Fibroblast of skin of back (primary cell): ENCODE measurements at regions not wholly inside any gene's neighbourhood (a gene's known extent, or its start where the extent isn't known, plus 50 kb on each side); places are given as distances from the start of the nearest gene placed in this dataset.
"Not testable (repeated sequence)": the region's sequence is repeated elsewhere in the genome, so short reads cannot be mapped to it uniquely, and the experiment has no call there.

Experiments
- DNase-seq: peaks from one replicate; pipeline ENCODE4 v3.0.0-alpha.2; 2013

DNA sequence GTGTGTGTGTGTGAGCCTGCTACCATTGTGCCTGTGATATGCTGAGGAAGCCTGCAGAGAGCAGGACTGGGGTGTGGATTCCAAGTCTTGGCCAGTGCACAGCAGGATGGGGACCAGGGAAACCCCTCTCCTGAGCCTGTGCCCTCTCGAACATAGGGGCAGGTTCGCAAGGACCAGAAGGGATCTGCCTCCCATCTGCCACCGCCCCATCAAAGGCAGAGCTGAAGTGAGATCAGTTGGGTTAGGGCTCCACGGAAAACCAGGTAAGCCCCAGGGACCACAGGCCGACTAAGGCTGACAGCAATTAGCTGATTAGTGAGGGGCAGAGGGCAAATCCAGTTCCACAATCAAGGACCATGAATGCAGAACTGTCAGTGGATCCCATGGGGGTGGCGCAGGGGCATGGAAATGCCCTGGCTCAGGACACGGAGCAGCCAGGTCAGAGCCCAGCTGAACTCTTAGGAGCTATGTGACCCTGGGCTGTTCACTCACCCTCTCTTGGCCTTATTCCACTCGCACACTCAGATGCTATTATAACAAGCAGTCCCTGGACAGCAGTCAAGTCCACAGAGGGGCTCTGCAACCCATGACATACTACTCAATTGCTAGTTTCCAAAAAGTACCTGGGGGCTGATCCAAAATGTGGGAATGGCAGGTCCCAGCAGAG, 84.2 kb upstream of the ID2 start:
- no peak for DNase-seq

DNA sequence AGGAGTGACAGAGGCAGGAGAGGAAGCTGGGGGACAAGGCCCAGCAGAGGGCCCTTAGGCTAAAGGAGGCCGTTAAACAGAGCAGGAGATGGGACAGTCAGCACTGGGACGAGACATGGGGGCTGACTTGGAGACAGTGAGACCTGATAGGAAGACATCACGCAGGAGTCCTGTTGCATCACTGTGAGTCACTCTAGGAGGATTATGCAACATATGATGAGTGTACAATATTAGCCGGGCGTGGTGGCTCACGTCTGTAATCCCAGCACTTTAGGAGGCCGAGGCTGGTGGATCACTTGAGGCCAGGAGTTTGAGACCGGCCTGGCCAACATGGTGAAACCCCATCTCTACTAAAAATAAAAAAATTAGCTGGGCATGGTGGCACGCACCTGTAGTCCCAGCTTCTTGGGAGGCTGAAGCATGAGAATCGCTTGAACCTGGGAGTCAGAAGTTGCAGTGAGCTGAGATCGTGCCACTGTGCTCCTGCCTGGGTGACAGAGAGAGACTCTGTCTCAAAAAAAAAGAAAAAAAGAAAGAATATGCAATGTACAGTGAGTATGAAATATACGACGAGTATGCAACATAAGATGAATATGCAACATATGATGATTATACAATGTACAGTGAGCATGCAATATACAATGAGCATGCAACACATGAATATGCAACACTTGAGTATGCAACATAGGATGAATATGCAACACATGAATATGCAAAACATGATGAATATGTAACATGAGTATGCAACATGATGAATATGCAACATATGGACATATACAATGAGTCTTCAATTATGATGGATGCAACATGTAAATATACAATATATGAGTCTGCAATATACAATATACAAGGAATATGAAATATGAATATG, 83.3 kb upstream of the ID2 start:
- peak; percentile 90 for DNase-seq

DNA sequence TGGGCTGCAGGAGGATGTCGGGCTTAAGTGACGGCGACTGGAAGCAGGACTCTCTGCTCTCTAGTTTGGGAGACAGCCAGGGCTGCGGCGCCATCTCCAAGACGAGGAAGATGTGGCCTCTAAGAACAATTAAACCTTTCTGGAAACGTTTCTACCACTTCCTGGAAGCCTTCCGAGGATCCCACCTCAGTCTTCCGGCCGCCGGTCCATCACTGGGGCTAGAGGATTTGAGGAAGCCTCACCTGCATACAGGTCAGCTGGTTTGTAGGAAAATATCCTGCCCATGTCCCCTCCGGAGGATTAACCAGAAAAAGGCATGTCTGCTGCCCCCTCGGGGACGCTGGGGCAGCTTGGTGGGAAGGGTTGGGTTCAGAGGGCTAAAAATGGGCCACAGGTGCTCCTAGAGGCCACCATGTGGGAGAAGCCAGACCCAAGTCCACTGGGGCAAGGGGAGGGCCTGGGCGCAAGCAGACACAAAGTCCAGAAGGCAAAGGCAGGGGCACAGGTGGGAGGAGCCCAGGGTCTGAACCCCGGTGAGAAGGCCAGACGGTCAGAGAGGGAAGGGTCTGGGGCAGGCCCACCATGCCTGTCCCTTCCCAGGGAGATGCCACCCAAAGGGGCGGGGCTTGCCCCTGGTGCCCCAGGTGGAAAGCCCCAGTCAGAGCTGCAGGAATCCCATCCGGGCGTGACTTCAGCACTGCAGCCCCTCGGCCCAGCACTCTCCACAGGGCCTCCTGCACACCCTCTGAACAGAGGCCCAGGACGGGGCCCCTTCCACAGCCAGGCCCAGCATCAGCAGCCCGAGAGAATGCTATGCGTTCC, 82.2 kb upstream of the ID2 start:
- DNase-seq = no peak

- no peak for DNase-seq
Observed at GRCh38 chr2:8600456-8600855, 81.4 kb upstream of the ID2 start.

DNA sequence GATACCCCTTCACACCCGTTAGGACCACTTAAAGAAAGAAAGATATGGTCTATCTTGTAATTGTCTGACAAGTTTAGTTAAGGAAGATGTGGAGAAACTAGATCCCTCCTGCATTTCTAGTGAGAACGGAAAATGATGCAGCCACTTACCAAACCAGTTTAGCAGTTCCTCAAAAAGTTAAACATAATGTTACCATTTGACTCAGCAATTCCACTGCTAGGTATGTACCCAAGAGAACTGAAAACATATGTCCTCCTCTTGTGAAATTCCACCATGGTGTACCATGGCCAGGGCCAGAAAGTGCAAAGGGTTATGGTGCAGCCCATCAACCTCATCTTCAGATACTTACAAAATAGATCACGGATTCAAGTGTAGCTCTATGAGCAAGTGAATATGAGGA, 79.0 kb upstream of the ID2 start:
- no peak for DNase-seq

- DNase-seq = not testable (repeated sequence)
Observed at GRCh38 chr2:8603356-8603755, 78.5 kb upstream of the ID2 start.

DNA sequence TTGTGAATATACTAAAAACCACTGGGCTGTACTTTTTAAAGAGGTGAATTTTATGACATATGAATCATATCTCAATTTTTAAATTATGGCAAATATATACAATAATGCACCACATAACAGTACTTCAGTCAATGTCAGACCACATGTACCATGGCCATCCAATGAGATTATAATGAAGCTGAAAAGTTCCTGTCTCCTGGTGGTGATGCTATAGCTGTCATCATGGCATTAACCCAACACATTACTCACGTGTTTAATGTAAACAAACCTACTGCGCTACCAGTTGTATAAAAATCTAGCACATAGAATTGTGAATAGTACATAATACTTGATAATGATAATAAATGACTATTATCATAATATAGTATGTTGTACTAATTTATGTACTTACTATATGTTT, 77.6 kb upstream of the ID2 start:
- peak; percentile 42 for DNase-seq

GRCh38 chr2:8605351-8606065, 76.3 kb upstream of the ID2 start:
- DNase-seq = peak; percentile 48

GRCh38 chr2:8606226-8606625, 75.6 kb upstream of the ID2 start:
- DNase-seq = no peak

DNA sequence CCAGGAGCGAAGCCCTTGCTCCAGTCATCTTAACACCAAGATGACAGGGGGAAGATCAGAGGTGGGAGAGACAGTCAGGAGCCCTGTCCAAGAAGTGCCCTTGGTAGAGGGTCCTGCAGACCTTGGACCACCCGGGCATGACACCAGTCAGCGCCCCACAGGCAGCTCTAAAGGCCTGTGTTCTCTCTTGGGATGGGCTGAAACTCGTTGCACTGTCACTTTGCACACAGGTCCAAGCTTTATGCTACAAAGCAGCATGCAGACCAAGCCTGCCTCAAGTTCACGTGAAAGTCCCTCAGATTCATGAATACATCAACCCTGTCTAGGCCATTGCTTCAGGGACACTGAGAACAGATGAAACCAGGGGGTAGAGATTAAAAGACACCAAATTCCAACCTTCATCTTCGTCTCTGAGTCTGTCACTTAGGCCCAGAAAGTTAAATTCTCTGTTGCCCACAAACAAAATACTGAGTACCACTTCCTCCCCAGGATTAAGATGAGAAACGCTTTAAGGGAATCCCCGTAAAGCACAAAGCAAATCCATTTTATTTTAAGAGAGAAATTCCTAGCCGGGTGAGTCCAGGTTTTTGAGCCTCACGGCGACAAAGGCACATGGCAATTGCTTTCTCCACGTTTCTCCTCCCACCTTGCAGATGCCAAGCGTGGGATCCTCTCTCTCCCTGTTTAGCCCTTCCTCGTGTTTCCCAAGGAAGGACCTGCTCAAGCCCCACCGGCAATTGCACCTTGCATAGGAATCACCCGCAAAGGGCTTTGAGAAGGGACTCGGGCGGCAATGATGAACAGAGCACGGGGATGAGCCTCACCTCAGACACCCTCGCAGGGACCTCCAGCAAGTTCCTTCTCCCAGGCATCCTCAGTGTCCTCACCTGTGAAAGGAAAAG, 75.0 kb upstream of the ID2 start:
- no peak for DNase-seq

DNA sequence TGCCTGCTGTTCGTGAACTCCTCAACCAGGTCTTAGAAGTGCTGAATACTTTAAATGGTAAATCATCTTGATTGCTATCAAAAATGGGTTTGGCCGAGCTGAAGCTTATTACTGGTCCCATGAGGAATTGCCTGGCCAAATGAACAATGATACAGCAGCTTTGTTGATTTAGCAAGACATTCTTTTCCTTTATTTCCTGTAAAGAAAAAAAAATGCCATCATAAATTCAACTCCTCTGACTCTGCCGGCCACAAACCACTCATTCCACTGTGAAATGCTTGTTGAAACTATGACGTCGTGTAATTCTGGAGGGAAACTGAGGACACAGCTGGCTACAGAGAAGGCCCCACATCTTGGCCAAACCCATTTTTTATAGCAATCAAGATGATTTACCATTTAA, 74.2 kb upstream of the ID2 start:
- DNase-seq = peak; percentile 91

DNA sequence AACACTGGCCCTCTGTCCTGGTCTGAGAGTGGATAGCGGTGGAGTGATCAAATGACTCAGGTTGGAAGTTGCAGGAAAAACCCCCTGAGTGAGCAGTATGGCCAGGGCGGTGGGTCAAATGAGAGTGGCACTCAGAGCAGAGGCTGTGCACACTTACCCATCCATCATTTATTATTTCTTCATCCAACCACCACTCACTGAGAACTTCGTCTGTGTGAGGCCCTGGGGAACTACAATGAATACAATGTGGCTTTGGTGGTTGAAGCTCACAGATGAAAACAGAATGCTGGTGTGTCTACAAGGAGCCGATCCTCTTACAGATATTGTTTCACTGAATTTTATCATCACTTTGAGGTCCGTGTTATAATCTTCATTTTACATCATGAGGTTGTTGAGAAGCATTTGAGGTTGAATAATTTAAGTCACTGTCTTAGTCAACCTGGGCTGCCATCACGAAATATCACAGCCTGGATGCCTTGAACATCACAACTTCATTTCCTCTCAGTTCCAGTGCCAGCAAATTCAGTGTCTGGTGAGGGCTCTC, 73.4 kb upstream of the ID2 start:
- peak; percentile 64 for DNase-seq

DNA sequence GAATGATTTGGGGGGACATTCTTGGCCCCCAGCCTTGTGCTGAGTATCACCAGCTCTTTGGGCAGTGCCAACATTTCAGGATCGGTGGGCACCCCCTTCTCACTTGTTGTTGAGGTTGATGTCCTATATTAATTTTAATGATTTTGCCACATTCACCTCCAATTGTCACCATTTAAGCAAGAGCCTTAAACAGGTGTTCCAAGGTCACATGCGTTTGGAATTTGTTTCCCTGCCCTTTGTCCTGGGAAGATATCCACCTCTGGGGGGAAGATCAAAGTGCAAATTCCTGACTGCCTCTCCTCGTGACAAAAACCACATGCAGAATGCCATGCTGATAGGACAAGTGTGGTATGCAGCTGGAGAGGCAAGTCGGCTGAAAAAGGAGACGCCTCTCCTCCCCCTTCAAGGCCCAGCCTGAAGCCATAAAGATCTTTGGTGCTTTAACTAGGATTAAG, 72.5 kb upstream of the ID2 start:
- DNase-seq = peak; percentile 58

DNA sequence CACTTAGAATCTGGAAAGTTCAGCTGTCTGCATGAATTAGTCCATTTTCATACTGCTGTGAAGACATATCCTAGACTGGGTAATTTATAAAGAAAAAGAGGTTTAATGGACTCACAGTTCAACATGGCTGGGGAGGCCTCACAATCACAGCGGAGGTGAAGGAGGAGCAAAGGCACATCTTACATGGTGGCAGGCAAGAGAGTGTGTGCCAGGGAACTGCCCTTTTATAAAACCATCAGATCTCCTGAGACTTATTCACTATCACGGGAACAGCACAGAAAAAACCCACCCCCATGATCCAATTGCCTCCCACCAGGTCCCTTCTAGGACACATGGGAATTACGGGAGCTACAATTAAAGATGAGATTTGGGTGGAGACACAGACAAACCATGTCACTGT, 71.1 kb upstream of the ID2 start:
- not testable (repeated sequence) for DNase-seq

DNA sequence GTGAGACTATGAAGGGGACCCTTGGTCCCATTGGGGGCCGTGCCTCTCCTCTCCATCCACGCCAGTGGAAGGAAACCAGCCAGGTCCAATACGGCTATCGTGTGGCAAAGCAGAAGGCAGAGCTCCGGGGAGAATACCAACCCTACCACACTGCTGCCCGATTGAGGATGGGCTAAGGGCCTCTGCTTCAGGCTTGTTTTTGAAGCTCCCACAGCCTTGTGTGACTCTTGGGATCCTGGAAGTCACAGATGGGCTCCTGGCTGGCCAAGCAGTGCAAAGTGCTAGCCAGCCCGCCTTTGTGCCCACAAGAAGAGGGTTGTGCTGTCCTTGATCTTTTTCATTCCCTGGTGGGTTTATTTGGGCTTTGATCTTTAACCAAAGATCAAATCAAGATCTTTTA, 70.6 kb upstream of the ID2 start:
- DNase-seq = no peak

DNA sequence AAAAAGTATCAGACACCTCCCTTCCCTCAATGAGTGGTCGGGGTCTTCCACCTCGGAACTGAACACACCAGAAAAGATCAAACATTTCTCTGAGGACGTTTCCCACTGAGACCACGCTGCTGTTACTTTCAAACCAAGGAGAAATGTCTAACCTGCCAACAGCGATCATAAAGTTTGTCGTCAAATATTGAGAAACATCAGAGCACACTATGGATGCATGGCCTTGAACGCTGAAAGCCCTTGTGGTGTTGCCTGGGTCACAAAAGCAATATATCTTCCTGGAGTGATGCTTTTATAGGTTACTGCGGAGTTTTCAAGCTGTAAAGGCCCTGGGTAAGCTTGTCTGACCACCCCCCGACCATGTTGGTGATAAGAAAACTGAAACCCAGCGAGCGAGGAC, 70.2 kb upstream of the ID2 start:
- DNase-seq = no peak

GRCh38 chr2:8612734-8613179, 69.1 kb upstream of the ID2 start:
- no peak for DNase-seq

GRCh38 chr2:8613207-8613999, 68.5 kb upstream of the ID2 start:
- DNase-seq = not testable (repeated sequence)

DNA sequence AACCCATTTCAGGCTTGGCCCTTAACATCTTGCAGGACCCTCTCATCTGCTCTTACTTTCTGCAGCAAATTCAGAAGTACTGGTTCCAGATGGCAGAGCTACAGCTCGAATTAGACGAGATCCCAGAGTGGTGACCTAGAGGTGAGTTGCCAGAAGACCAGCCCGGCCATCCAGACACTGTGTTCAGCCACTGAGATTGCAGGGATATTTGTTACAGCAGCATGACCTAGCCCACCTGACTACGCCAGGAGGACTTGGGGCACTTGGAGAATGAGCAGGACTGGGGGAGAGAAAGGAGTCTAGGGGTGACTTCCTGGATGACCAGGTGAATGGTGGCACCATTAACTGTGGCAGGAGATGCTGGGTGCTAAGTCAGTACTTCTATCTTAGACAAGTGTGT, 67.2 kb upstream of the ID2 start:
- no peak for DNase-seq

GRCh38 chr2:8615252-8615575, 66.6 kb upstream of the ID2 start:
- DNase-seq = no peak
